ENCODE measurements at regions not wholly inside any gene's neighbourhood (a gene's known extent, or its start where the extent isn't known, plus 50 kb on each side); places are given as distances from the start of the nearest gene placed in this dataset.

DNA sequence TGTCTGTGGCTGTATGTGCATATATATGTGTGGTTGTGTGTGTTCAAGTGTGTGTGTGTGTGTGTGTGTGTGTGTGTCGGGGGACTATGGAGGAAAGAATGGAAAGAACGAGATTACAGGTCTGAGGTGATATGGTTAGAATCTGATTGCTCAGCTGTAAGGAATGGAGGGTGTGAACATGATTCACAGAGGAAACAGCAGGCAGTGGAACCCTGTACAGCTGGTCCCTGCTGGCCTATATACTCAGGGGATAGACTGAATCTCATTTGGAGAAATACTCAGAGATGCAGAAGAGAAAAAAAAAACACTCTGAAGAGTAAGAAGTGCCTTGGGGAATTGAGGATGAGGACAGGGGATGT, 180.1 kb upstream of the ESRRG start:
- TF ChIP-seq IRF3 (IDR thresholded peaks at IDR 0.05) (no peak), BMI1 (IDR thresholded peaks at IDR 0.05; ENCODE audit: borderline replicate concordance) (no peak), CTCF (IDR thresholded peaks at IDR 0.05 in 2 of 3, conservative IDR thresholded peaks at IDR 0.05 in 1 of 3; ENCODE audit: control insufficient read depth in 2 of 3, extremely low read depth in 1 of 3, insufficient read depth in 1 of 3, low read depth in 3 of 3, low read length in 3 of 3) (no peak)

Data from GM12878 (cell line).